EL (cell line): ENCODE measurements at regions not wholly inside any gene's neighbourhood (a gene's known extent, or its start where the extent isn't known, plus 50 kb on each side); places are given as distances from the start of the nearest gene placed in this dataset.

Experiments
- DNase-seq: peaks from one replicate; pipeline ENCODE4 v3.0.0-alpha.2; 2016

DNA sequence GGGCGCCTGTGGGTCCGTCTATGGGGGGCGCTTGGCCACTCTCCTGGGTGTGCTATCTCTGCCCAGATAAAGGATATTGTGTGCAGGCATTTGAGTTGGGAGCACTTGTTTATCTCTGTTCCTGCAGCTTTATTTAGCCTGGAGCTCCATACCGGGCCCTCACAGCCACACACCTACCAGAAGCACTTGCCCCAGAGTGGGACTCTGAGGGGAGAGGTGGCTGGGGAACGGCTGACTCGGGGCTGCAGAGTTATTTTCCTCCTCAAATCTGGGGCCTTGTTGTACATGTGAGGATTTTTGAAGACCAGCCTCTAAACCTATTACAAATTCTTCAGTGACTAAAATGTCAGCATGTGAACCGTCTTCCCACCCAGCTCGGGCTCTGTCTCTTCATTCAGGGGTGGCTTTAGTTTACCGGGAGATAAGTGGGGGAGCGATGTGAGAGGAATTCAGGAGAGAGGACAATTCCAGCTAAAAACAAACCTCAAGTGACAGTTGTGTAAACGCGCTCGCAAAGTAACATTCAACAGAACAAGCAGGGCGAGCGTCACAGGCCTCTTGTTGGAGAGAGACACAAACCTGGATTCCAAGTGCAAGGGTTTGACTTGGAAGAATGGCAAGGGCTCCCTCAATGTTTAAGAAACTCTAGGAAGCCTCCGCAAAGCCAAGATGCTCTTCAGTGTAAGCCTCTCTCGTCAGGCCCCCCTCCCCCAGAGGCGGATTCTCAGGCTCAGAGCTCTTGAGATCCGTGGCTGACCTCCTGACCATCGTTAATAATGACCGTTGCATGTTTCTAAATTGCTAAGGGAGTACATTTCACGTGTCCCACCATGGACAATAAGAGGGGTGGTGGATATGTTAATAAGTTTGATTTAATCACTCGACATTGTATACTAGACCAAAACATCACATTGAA, 548.9 kb downstream of the QKI start:
- DNase-seq = no peak

DNA sequence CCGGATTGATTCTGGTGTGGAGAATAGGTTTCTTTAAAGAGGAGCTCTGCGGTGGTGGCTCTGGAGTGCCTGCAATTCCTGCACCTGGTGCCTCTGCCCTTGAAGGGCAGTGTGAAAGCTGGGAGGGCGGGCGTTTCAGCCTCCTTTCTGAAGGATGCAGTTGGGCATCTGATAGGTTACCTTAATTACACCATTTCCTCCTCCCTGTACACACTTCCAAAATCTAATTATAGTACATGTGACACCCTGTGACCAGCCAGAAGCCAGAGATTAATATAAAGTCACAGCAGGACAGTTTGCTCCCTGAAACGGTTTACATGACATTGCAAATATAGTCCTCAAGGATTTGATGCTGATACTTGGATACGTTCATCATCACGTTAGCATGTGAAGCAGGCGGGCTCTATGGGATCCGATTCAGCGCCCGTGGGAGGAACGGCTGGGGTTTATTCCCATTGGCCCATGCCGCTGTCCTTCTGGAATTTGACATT, 548.2 kb downstream of the QKI start:
- DNase-seq = no peak

- DNase-seq = no peak
These were observed 545.6 kb downstream of the QKI start for GRCh38 chr6:163960128-163960527.

GRCh38 chr6:163958646-163959045, 544.1 kb downstream of the QKI start:
- peak; percentile 88 for DNase-seq

DNA sequence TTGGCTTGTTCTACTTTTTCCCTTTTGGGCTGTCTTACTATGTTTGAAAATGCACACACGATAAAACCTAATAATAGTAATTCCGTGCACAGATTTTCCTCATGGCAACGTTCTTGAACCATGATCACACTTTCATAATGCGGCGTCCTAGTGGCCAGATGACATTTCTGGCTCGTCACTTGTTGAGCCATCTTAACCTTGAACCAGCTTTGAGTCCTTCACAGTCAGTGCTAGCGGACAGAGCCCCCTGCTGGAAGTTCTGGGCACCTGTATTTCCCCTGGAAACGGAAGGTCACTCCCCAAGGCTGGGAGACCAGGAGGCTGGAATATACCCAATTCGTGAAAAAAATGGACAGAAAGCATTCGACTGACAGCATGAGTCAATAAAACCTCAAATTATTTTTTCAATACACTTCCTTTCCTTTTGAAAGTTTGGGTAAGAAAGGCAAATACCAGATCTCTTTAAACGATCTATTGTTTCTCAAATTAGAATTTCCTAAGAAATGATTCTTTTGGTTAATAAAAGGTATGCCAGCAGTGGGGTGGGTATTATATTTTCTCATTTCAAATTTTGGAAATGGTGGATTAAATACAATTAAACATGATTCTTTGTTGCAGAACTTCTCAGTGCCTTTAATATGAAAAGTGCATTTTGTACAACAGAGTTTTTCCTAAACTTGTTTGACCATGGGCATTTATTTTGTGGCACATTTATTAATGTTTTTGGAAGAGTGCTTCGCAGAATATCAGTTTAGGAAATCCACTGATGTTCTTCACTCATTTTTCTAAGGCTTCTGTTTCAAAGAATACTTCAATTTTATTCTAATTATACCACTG, 542.3 kb downstream of the QKI start:
- DNase-seq = peak; percentile 92

- no peak for DNase-seq
These were observed 541.2 kb downstream of the QKI start for GRCh38 chr6:163955756-163956155.

DNA sequence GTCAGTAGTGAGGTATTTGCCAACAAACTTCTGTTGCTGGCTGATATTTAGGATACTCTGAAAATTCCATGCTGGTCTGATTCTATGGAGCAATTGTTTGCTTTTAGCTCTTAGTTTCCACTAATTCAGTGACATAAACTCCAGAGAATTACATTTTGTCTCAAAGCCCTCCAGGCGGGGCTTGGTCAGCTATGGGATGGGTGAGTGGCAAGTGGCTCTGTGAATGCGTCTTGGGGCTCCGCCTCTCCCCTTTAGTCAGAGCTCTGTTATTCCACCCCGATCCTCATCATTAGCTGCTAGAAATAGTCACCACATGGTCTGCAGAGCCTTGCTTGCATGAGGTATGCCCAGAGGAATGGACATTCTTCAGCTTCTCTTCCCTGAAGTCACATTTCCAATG, 540.6 kb downstream of the QKI start:
- peak; percentile 98 for DNase-seq

DNA sequence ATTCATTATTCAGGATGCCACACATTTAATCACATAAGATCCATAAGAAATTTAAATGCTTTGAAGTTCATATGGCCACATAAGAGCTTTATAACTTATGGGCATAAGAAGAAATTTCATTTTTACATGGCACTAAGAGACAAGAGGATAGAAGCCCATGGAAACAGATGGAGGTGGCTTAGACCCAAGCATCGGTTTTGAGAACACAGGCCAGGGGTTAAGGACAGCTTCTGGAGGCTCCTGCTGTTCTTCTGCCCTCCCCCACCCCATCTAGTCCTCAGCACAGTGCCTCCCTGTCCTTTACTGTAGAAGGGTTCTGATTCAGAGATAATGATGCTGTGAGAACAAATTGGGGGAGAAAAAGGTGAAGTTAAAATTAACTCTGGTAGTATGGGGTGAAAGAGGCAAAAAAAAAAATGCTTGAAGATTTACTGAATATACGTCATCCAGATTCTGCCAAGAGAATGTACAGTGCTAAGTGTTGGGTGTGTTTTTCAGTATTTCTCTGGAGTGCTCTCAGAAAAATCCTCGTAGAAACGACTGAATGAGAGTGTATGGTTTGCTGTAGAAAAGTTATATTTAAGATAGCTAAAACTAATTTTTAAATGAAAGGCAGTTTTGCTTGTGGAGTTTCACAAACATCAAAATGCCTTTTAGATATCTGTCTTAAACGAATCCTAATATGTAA, 539.7 kb downstream of the QKI start:
- no peak for DNase-seq

DNA sequence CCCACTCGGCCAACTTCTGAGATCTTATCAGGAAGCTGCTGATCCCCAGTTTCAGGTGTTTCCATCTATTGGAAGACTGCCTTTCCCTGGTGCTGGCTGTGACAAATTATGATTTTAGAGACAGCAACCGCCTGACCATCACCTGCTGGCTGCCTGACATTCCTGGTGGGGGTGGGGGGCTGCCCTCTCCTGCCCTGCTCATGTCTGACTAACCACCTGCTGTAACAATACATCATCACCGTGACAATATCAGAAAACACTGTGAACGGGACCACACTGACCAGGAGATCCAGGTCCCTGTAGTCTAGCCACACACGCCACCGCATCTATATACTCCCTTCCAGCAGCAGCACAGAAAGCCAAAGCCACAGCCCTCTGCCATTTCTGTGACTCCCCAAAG, 537.5 kb downstream of the QKI start:
- DNase-seq = no peak

DNA sequence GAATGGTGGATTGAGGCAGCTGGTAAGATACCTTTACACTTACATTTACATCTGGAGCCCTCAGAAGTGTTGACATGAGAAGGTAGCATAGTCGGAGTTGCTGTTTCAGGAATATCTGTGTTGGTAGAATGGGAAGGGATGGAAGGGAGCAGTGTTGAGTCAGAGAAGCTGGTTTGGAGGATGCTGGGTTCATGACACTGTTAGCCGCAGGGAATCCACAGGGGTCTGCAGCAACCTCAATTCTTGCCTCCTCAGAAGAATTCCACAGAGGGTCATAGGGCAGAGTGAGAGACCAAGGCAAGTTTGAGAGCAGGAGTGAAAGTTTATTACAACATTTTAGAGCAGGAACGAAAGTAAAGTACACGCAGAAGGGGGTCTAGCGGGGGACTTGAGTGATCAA, 536.8 kb downstream of the QKI start:
- DNase-seq = no peak

DNA sequence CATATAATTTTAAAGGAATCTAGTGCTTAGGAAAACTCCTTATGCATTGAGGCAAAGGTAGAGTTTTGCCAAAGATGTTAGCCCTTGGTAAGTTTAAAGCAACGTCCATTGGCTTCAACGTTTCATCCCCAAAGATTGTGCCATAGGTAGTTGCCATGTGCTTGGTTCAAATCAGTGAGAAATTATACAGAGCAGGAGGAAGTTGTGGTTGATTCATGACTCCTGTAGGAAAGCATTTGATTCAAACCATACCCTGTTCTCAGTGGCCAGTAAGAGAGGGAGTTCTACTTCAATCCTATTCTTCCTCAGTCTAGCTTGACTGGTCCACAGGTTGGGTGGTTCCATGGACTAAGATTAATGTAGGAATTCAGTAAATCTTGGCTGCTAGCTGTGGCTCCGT, 535.6 kb downstream of the QKI start:
- peak; percentile 45 for DNase-seq

DNA sequence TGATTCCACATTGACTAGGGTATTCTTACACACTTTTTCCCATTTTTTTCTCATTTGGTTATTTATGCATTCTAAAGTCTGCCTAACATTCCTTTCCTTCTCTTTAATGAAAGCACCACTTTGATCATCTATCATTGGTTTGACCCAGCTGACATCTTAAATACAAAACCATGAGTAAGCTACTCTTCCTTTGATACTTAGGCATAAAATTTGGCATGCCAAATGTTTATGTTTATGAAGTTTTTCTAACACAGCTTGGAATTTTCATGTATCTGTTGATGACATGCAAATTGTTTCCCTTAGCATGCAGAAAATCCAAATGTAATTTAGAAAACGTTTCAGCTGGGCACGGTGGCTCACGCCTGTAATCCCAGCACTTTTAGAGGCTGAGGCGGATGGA, 534.9 kb downstream of the QKI start:
- no peak for DNase-seq

- no peak for DNase-seq
These were observed 533.7 kb downstream of the QKI start for GRCh38 chr6:163948250-163948649.

- DNase-seq = no peak
These were observed 532.8 kb downstream of the QKI start for GRCh38 chr6:163947276-163947675.

DNA sequence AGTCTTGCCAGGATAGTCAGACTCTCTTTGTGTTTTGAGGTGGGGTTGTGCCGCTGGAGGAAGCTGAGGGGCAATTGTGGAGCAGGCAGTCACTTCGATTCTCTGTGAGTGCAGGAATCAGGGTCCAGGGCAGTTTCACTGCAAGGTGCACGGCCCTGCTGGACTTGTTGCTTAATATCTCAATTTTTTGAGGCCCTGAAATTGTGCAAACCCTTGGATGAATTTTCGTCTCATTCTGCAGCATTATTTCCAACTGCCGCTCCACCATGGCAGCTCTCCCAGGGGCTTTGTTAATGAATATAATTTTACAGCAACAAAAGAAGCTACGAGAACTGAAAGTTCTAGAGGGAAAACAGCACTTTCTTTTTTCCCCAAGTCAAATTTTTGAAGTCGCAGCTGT, 531.9 kb downstream of the QKI start:
- no peak for DNase-seq

- DNase-seq = no peak
These were observed 531.3 kb downstream of the QKI start for GRCh38 chr6:163945808-163946207.

DNA sequence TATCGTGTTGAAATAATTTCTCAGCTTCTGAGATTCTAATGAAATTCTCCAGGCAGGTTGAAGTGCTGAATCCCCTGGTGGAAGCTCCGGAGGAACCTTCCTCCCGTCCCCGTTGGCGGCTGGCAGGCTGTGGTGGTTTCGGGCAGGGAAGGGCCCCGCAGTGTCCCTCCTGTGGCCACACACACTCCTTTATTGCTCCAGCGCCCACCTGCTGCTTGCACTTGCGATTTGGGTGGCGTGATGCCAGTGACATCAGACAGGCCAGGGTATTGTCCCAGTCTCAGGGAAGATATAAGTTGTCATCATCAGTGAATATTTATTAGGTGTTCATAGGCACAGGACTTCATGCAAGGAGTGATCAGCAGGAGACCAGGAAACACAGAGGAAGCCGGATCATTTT, 530.4 kb downstream of the QKI start:
- no peak for DNase-seq

GRCh38 chr6:163943607-163944385, 529.3 kb downstream of the QKI start:
- DNase-seq = no peak

DNA sequence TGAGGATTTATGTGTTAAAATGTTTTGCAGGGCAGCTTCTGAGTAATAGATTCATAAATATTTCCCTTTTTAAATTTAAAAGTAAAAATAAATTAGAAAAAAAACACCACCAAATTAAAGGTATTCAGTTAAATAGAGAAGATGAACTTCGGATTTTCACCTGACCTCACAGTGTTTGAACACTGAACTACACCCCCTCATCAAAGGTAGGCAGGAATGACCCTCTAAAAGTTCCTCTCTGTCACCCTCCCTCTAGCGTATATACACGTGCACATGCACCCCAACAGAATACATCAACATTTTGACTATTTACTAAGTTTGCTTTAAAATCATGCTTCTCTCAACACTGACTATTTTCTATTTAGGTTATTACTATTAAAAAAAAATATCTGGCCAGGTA, 528.3 kb downstream of the QKI start:
- DNase-seq = no peak

DNA sequence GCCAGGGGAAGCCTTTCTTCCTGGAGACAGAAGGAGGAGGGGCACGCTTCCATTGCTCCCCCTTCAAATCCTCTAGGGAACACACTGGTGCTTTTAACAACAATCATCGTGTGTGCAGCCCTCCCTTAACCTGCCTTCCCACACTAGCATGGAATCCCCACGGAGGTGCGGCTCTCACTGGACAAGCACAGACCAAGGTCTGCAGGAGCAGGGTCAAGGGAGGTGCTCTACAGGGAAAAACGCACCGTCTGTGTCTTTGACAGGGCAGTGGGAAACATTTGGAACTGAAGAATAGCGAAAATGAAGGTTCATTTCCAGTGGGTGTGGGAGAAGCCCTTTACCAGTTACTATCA, 527.1 kb downstream of the QKI start:
- no peak for DNase-seq

- no peak for DNase-seq
These were observed 526.4 kb downstream of the QKI start for GRCh38 chr6:163940705-163941623.
